ENCODE measurements at regions not wholly inside any gene's neighbourhood (a gene's known extent, or its start where the extent isn't known, plus 50 kb on each side); places are given as distances from the start of the nearest gene placed in this dataset.

GRCh38 chr10:3010334-3010733 is 57.0 kb upstream of the PFKP start:
- TF ChIP-seq POLR2A (IDR thresholded peaks at IDR 0.05), result no peak
- TF ChIP-seq CTCF (IDR thresholded peaks at IDR 0.05), result no peak
